Upper lobe of left lung (tissue), 6 donors: ENCODE measurements at regions not wholly inside any gene's neighbourhood (a gene's known extent, or its start where the extent isn't known, plus 50 kb on each side); places are given as distances from the start of the nearest gene placed in this dataset.

ENCODE experiments used
- ATAC-seq, 2 donors: fragments of 200-7000 bp; cut with Tn5 transposase; one replicate each; pipeline ENCODE4 v1.9.1; 2022; ENCODE audit warnings: mild to moderate bottlenecking in 2 of 2, moderate library complexity in 2 of 2; ENCODE audit not compliant: low FRiP score in 2 of 2
- DNase-seq, 2 donors: peaks; one replicate each; pipeline ENCODE4 v3.0.0-alpha.2; 2019 to 2020
- H3K27ac ChIP-seq, 4 donors: fragments of 200-600 bp; sonication (generic); one replicate each; pipeline ENCODE4 v1.5.1; 2016 to 2019
- H3K27me3 ChIP-seq, 4 donors: fragments of 200-600 bp; sonication (generic); one replicate each; pipeline ENCODE4 v1.5.1; 2017 to 2019
- H3K36me3 ChIP-seq, 4 donors: fragments of 200-600 bp; sonication (generic); one replicate each; pipeline ENCODE4 v1.5.1; 2016 to 2019
- H3K4me1 ChIP-seq, 4 donors: fragments of 200-600 bp; sonication (generic); one replicate each; pipeline ENCODE4 v1.5.1; 2018 to 2019
- H3K4me3 ChIP-seq, 4 donors: fragments of 200-600 bp; sonication (generic); one replicate each; pipeline ENCODE4 v1.5.1; 2017 to 2019; ENCODE audit warnings: mild to moderate bottlenecking in 2 of 4, moderate library complexity in 1 of 4
- H3K9me3 ChIP-seq, 4 donors: fragments of 200-600 bp; sonication (generic); one replicate each; pipeline ENCODE4 v1.5.1; 2018 to 2019
- EP300 ChIP-seq, 4 donors: sonication (generic); formaldehyde crosslinking; IDR thresholded peaks; one replicate each; pipeline ENCODE4 v1.5.1; 2017; ENCODE audit warnings: antibody characterized with exemption in 4 of 4, control low read depth in 2 of 4
- POLR2A ChIP-seq, 4 donors: fragments of 450-650 bp; IDR thresholded peaks; one replicate each; pipeline ENCODE4 v1.5.1; 2016 to 2017; ENCODE audit warnings: antibody characterized with exemption in 4 of 4, mild to moderate bottlenecking in 2 of 4
- POLR2AphosphoS5 ChIP-seq, 2 donors: sonication (generic); formaldehyde crosslinking; IDR thresholded peaks; one replicate each; pipeline ENCODE4 v1.5.1; 2017; ENCODE audit warnings: antibody characterized with exemption in 2 of 2
- WGBS, 2 donors: methylation state at CpG; one replicate each; pipeline ENCODE4 v1.1.5; 2017 to 2018; 5-methylcytosine and 5-hydroxymethylcytosine counted together
- TF ChIP-seq, protein P1 (sequence below), 6 experiments: fragments of 450-650 bp in 4 of 6; fragments of 200-600 bp in 2 of 6; sonication (generic) in 2 of 6; IDR thresholded peaks; one replicate each; pipeline ENCODE4 v1.5.1; 2016 to 2019; ENCODE audit warnings: antibody characterized with exemption in 6 of 6
- donor health status: DM: no; HTN: no; CAD: no; lungs with moderate emphysema.
- donor health status: DM: no; HTN: yes; CAD: no; lungs with severe emphysema.

DNA sequence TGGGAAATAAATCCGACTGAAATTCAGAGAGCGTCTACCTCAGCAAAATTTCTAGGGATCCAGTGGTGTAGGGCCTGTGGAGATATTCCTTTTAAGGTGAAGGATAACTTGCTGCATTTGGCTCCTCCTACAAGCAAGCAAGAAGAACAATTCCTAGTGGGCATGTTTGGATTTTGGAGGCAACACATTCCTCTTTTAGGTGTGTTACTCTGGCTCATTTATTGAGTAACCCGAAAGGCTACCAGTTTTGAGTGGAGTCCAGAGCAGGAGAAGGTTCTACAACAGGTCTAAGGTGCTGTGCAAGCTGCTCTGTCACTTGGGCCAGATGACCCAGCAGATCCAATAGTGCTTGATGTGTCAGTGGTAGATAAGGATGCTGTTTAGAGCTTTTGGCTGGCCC lies 862.4 kb upstream of the CDH9 start:
- Histone ChIP-seq H3K36me3 (no peaks in the 10 kb centered on the region), H3K4me3 (no peak overlapping the region), H3K27me3 (no peaks in the 10 kb centered on the region), H3K27ac (no peak overlapping the region), H3K4me1 (no peaks in the 10 kb centered on the region), H3K9me3 (no peaks in the 10 kb centered on the region)
- WGBS, 2 donors: 80 to 85% methylated on average over 3 of the region's 3 CpGs
- DNase-seq (no peak), ATAC-seq (no peak)
- TF ChIP-seq EP300 (IDR thresholded peaks at IDR 0.05) (no peak), POLR2AphosphoS5 (IDR thresholded peaks at IDR 0.05) (no peak), POLR2A (IDR thresholded peaks at IDR 0.05) (no peak)
- TF ChIP-seq, protein P1, sequence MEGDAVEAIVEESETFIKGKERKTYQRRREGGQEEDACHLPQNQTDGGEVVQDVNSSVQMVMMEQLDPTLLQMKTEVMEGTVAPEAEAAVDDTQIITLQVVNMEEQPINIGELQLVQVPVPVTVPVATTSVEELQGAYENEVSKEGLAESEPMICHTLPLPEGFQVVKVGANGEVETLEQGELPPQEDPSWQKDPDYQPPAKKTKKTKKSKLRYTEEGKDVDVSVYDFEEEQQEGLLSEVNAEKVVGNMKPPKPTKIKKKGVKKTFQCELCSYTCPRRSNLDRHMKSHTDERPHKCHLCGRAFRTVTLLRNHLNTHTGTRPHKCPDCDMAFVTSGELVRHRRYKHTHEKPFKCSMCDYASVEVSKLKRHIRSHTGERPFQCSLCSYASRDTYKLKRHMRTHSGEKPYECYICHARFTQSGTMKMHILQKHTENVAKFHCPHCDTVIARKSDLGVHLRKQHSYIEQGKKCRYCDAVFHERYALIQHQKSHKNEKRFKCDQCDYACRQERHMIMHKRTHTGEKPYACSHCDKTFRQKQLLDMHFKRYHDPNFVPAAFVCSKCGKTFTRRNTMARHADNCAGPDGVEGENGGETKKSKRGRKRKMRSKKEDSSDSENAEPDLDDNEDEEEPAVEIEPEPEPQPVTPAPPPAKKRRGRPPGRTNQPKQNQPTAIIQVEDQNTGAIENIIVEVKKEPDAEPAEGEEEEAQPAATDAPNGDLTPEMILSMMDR (IDR thresholded peaks at IDR 0.05): no peak

DNA sequence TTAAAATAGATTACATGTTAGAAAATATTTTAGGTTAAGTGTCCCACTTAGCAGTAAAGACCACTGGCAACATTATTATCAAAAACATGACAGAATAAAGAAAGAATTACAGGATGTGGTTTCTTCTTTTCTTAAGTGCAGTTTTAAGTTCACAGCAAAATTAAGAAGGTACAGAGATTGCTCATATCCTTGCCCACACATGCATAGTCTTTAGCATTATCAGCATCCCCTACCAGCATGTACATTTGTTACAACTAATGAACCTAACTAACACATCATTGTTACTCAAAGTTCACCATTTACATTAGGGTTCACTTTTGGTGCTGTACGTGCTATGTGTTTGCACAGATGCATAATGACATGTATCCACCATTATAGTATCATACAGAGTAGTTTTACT lies 837.7 kb upstream of the CDH9 start:
- Histone ChIP-seq H3K27me3 (no peaks in the 10 kb centered on the region), H3K27ac (no peak overlapping the region), H3K4me1 (no peaks in the 10 kb centered on the region), H3K36me3 (no peaks in the 10 kb centered on the region), H3K9me3 (peaks cover 0 to 5% (median 0%) of the 10 kb centered on the region in 4 donors), H3K4me3 (no peak overlapping the region)
- DNase-seq (no peak), ATAC-seq (no peak)
- no peak for TF ChIP-seq POLR2A (IDR thresholded peaks at IDR 0.05)
- TF ChIP-seq EP300 (IDR thresholded peaks at IDR 0.05): no peak
- no peak for TF ChIP-seq POLR2AphosphoS5 (IDR thresholded peaks at IDR 0.05)
- TF ChIP-seq, protein P1 (IDR thresholded peaks at IDR 0.05): no peak
- 52 to 74% methylated on average over 1 of the region's 1 CpG for WGBS, 2 donors

DNA sequence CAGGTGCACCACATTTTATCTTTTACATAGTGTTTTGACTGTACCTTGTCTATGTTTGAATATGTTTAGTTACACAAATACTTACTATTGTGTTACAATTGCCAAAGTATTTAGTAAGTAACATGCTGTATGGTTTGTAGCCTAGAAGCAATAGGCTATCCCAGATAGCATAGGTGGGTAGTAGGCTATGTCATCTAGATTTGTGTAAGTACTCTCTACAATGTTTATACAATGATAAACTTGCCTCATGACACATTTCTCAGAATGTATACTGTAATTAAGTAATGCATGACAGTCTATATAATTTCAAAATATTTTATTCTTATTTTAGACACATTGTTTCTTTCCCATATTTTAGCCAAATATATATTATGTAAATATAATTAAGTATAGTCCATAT lies 836.8 kb upstream of the CDH9 start:
- H3K36me3 ChIP-seq: no peaks in the 10 kb centered on the region
- no peak for DNase-seq
- no peak overlapping the region for H3K27ac ChIP-seq
- no peak overlapping the region for H3K4me3 ChIP-seq
- no peaks in the 10 kb centered on the region for H3K27me3 ChIP-seq
- no peak for ATAC-seq
- no peaks in the 10 kb centered on the region for H3K4me1 ChIP-seq
- peaks cover 0 to 5% (median 0%) of the 10 kb centered on the region in 4 donors for H3K9me3 ChIP-seq
- TF ChIP-seq POLR2A (IDR thresholded peaks at IDR 0.05): no peak
- TF ChIP-seq, protein P1 (IDR thresholded peaks at IDR 0.05): no peak
- TF ChIP-seq POLR2AphosphoS5 (IDR thresholded peaks at IDR 0.05): no peak
- TF ChIP-seq EP300 (IDR thresholded peaks at IDR 0.05): no peak

DNA sequence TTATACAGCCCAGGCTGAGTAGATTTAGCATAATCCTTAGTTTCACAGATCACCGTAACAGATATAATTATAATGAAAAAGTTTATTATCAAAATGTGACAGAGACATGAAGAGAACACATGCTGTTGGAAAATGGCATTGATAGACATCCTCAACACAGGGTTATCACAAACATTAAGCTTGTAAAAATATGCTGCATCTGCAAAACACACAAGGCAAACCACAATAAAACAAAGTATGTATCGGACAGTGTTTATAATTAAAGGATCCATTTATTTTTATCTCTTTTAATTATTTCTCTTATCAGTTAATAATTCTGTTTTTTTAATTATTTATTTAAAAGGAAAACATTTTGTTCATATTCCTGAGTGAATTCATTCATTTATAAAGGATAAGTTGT lies 829.9 kb upstream of the CDH9 start:
- no peaks in the 10 kb centered on the region for H3K4me1 ChIP-seq
- DNase-seq (no peak), ATAC-seq (no peak)
- H3K4me3 ChIP-seq: no peak overlapping the region
- H3K36me3 ChIP-seq: no peaks in the 10 kb centered on the region
- TF ChIP-seq POLR2A (IDR thresholded peaks at IDR 0.05): no peak
- TF ChIP-seq, protein P1 (IDR thresholded peaks at IDR 0.05): no peak
- TF ChIP-seq POLR2AphosphoS5 (IDR thresholded peaks at IDR 0.05): no peak
- peaks cover 0 to 2% (median 0%) of the 10 kb centered on the region in 4 donors for H3K9me3 ChIP-seq
- H3K27ac ChIP-seq: no peak overlapping the region
- WGBS, 2 donors: 92 to 95% methylated on average over 2 of the region's 2 CpGs
- H3K27me3 ChIP-seq: no peaks in the 10 kb centered on the region

GRCh38 chr5:27855491-27855890 lies 817.1 kb upstream of the CDH9 start:
- Histone ChIP-seq H3K9me3 (peaks cover 0 to 6% (median 0%) of the 10 kb centered on the region in 4 donors), H3K4me1 (no peaks in the 10 kb centered on the region), H3K4me3 (no peak overlapping the region), H3K27ac (no peak overlapping the region), H3K27me3 (no peaks in the 10 kb centered on the region), H3K36me3 (no peaks in the 10 kb centered on the region)
- no peak for TF ChIP-seq POLR2A (IDR thresholded peaks at IDR 0.05)
- TF ChIP-seq, protein P1 (IDR thresholded peaks at IDR 0.05): no peak
- TF ChIP-seq POLR2AphosphoS5 (IDR thresholded peaks at IDR 0.05): no peak
- TF ChIP-seq EP300 (IDR thresholded peaks at IDR 0.05): no peak
- no peak for DNase-seq
- no peak for ATAC-seq
- 75 to 85% methylated on average over 1 of the region's 1 CpG for WGBS, 2 donors
